ENCODE measurements at regions not wholly inside any gene's neighbourhood (a gene's known extent, or its start where the extent isn't known, plus 50 kb on each side); places are given as distances from the start of the nearest gene placed in this dataset.

GRCh38 chr20:40225596-40225995, 463.4 kb downstream of the MAFB start:
- TF ChIP-seq EP300 (IDR thresholded peaks at IDR 0.05) (no peak), POLR2A (IDR thresholded peaks at IDR 0.05) (no peak)

Measured in stomach (tissue), 4 donors.